HG02798 (cell line): ENCODE measurements at regions not wholly inside any gene's neighbourhood (a gene's known extent, or its start where the extent isn't known, plus 50 kb on each side); places are given as distances from the start of the nearest gene placed in this dataset.
A peak's percentile ranks its signal among the peaks of the same experiment; 100 is the strongest.

ENCODE experiments used
- ATAC-seq: cut with Tn5 transposase; IDR thresholded peaks from one replicate; pipeline ENCODE4 v1.9.1; 2021; ENCODE audit warnings: mild to moderate bottlenecking; ENCODE audit not compliant: unreplicated experiment, poor library complexity

DNA sequence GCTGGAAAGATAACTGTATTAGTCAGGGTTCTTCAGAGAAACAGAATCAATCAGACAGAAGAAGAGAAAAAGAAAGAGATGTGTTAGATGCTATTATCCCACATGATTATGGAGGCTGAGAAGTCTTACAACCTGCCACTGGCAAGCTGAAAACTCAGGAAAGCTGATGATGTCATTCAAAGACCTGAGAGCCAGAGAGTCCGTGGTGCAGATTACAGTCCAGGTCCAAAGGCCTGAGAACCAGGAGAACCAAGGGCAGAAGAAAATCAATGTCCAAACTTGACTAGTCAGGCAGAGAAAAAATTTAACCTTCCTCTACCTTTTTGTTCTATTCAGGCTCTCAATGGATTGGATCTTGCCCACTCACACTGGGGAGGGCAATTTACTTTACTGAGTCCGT, 172.5 kb downstream of the QDPR start:
- ATAC-seq, result no peak

DNA sequence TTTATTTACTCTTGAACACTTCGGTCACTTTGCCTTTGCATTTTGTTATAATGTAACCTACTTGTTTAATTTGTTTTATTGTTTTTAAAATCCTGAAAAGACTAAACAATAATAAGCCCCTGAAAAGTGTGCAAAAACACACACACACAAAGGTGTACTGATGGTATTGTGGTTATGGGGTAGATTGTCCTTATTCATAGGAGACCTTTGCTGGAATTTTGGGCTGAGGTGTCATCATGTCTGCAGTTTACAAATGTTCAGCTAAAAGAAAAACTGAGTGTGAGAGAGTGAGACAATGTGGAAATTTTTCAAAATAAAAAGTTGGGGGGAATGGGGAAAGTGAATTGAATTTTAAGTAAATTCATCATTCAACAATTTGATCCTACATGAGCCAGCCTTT, 174.9 kb downstream of the QDPR start:
- ATAC-seq, result peak; percentile 8

DNA sequence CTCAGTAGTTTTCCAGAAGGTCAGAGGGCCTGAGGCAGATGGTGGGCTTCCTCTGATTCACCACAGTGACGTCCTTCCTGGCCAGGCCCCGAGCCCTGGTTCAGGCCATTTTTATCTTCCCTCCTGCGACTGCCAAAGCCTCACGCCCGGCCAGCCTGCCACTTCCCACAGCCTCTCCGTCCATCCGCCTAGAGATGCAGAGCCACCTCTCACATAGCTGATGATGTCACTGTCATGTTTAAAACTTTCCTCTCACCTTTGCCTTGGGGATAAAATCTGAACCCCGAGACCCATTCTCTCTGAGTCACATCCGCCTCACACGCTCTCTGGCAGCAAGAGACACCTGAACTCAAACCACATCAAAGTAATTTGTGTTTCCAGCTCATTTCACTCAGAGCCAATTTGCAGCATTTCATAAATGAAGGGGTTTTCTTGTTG, 175.3 kb downstream of the QDPR start:
- ATAC-seq, result peak; percentile 97

DNA sequence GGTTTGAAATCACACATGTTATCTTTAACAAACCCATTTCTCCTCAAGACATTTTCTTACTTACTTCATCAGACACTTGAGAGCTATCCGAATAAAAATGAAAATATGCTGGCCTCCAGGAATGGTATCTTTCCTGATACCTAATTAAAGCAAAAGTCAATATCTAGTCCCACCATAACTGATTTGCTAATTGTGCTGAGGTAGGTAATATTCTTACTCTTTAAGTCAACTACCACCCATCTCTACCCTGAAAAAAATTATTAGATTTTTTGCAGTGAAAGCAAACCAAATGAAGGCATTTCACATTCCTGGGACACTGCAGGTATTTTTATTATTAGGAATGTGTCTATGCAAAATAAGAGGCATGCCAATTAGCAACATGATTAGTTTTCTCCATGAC, 175.8 kb downstream of the QDPR start:
- no peak for ATAC-seq

DNA sequence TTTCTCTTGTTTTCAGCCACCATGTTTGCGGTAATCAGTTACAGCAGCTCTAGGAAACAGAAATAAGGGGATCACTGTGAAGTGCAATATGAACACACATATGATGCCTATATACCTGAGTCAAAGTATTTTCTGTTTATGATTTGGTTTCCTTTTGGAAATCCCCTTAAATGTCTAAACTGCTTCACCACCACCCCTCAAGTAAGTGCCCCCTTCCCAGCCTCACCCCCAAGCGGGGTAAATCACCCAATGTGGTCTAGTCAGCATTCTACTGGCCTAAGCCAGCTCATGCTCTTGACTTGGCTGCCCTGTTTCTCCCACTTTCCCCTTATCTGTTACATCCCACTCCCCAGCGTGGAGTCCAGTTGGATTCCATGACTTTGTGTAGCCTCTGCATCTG, 176.5 kb downstream of the QDPR start:
- no peak for ATAC-seq

DNA sequence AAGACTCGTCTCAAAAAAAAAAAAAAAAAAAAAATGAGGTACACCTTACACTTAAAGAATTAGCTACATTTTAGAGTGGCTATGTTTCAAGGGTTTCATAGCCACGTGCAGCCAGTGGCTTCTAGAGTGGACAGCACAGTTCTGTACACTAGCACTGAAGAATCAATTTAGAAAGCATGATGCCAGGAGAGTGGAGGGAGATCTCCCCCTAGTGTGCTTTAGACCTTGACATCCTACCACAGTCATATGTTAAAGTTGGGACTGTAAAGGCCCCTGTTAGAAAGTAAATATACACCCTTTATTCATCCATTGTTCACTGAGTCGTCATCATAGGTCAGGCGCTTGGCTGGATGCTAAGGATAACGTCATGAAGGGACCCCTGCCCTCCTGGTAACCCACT, 179.4 kb downstream of the QDPR start:
- no peak for ATAC-seq

DNA sequence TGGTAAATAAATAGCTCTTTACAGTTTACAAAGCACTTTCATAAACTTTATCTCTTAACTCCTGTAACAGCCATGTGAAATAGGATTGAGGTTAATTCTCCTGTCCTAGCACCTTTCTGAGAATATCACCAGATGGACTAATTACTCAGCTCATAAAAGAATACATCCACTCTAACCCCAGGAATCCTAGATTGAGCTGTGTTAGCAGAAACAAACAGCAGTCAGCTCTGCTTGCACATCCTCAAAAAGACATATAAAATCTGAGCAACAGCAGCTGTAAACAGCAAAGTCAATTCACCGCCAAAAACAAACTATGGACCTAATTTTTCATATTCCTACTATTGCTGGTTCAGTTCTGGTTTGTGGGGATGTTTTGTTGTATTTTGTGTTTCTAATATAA, 182.8 kb downstream of the QDPR start:
- ATAC-seq, result no peak

DNA sequence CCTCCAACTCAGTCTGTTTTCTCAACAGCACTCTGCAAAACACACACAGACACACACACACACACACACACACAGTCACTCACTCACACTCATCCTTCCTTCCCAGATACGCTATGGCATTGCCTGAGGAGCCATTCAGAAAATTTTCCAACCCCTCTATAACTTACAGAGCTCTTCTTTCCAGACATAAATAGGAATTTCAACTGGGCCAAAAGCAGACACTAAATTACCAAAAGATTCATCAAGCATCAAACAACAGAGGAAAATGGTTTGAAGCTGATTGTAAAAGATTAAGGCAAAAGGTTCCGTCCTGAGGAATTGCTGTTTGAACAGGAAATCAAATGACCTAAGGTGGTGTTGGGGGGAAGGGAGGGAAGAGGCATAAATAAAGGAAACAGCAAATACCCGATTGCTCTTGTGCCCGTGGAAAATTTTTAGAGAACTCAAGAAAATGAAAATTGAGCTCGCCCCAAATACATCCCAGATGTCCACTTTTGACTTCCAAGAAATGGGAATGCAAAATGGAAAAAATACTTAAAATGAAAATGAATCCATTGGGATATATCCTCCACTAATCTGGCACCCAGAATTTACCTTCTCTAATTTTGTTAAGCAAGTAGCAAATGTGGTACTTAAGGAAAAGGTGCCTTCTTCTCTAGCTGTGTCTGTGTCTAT, 183.6 kb downstream of the QDPR start:
- ATAC-seq, result no peak

DNA sequence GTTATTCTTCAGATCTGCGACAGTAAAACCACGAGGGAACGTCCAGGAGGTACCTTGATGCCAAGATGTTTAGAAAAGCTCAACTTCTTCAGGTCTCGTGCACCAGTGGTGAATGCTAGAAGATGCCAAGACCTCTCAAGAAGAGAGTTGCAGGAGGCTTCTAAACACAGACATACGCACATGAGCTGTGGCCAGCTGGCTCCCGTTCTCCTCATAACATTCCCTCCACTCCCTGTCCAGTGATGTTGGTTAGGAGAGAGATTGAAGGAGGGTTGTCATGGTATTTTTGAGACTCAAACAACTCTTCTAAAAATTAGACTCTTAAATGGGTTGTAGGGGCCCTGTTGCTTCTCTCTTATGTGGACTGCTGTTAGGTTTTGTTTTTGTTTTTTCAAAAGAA, 184.3 kb downstream of the QDPR start:
- no peak for ATAC-seq

DNA sequence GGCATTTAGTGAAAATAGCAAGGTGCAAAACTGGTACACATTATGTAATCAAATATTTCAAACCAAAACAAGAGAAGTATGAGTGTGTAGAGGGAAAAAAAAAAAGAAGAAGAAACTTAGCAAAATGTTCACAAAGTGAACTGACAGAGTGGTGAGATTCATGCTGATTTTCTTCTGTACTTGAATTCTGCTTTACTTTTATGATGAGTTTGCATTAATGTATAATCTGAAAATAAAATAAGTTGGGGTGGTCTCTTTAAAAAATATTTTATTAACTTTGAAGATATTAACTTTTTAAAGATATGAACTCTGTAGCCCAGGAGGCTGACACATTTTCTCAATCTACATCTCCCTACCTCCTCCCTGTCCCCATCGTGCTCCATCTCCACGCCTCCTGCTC, 185.1 kb downstream of the QDPR start:
- no peak for ATAC-seq

DNA sequence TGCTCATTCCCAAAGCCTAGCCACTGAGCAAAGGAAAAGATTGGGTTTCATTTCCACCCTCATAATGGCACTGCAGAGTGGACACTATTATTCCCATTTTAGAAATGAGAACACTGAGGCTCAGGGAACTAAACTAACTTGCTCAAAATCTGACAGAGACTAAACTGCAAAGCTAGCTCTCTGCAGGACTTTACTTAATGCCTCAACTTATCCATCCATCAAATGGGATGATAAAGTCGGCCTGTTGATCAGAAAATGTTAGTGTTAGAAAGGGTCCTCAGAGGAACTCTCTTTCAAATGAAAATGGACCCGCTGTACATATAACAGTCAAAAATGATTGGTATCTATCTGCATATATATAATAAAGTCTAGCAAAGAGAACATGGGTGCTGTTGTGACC, 186.8 kb downstream of the QDPR start:
- ATAC-seq, result no peak

DNA sequence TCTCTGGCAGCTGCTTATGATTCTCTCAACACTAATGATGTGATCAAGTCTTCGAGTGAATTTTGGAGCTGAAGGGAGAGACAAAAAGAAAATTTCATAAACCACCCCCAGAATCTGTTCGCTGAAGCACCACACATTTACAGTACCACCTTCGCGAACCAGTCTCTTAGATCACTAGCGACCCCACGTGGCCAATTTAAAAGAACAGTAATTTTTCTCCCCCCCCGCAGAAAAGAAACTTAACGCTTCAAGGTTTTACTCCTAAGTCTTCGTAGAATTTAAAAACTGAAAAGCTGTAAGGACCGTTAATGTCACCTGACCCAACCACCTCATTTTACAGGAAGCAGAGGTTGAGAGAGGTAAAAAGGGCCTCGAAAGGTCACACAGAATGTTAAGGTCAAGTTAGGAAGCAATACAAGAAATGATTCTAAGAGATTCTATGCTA, 187.5 kb downstream of the QDPR start:
- no peak for ATAC-seq

DNA sequence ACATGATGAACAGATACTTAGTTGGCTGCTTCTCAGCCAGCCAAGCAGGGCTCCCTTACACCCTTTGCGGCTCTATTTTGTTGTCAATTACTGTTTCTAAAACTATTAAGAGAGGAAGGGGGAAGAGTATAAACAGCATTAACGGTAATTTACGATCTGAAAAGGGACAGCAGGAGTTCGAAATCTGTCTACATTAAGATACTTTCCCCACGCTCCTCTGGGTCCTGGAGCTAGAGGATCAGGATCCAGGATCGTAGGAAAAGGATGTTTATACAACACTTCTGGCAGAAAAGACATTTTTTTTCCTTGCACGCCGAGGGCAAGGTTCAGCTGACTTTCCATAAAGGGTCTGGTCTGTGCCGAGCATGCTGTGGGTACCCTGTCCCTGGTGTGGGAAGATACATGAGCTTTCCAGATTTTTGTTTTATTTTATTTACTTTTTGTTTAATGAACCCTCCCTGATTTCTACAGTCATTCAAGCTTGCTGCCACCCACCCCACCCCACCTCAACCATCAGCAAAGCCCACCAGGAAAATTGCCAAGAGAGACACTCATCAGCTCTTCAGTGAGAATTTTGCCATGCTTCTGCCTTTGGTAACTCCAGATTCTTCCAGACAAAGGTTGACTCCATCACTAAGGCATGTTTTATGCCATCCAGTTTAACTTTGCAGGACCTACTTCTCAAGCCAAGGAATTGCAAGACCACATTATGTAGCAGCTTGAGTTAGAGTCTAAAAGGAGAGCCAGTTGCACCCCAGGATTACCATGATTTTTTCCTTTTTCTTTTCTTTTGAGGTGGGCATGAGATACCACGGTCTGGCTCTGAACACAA, 188.1 kb downstream of the QDPR start:
- no peak for ATAC-seq

DNA sequence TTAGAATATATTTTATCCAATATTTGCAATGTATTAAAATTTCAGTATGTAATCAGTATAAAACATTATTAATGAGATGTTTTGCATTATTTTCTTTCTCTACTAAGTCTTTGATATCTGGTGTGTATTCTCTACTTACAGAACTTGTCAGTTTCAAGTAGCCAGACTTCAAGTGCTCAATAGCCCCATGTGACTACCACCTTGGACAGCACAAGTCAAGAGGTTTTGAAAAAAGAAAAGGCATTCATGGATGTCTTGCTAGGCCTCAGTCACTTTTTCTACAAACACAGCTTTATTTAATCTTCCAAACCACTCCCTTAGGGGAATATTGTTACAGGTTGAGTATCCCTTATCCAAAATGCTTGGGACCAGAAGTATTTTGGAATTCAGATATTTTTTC, 189.4 kb downstream of the QDPR start:
- ATAC-seq, result no peak

DNA sequence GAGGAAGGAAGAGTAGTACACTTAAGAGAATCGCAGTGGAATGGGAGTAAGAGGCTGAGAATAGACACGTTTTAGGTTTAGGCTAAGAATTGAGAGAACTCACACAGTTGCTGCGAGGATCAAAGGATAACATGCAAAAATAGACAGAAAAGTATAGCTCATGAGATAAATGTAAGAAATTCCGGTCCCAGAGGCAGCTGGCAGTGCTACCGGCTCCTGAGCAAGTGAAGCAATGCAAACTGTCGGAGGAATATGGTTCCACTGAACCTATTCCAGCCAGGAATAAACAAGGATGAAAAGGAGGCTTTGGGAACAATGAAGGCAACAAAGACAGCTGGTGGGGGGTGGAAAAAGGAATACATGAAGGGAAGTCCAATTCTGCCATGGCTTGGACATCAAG, 191.8 kb downstream of the QDPR start:
- no peak for ATAC-seq

DNA sequence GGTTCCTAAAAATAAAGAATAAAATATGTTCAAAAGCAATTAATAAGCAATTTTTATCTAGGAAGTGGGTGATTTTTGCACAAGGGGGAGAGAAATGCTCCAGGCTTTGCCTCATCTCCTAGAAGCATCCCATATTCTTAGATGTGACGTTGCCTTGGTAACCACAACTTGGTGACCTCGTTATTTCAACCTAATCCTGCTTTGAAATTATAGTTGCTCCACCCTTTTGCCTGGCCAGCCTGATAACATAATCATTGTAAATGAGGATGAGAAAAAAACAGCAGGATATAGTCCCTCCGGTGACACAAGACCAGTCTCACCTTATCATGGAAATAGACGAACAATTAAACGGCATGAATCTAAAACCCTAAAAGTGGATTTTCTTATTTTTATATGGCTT, 194.4 kb downstream of the QDPR start:
- ATAC-seq, result no peak

DNA sequence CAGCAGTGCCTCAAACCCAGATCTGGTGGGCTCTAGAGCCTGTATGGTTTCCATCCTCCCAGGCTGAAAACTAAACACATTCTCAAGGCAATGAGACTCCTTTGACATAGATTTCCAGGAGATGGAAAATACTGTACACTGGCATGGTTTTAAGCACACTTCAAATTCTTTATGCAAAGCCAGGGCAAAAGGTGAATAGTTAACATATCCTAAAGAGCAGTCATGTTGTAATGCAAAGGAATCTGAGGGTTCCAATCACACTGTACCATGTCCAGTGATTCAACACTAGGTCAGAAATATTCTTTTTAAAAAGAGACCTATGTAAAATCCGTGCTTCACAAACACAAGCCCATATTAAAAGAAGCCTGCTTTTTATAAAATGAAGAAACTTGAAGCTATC, 195.3 kb downstream of the QDPR start:
- ATAC-seq, result no peak

DNA sequence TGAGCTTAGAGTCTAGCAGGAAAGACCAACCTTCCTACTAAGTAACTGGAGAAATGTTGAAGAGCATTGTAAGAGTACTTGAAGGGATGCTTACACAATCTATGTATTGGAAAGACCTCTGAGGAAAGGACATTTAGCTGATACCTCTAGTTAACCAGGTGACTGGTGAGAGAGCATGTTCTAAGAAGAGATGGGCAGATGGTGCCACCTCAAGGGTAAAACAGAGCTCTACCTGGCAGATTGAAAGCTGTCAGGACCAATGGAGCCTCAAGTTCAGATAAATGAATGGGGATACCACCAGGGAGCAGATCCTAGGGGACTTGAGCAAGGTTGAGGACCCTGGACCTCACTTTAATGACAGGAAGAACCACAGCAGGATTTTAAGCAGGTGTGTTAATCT, 196.4 kb downstream of the QDPR start:
- no peak for ATAC-seq

DNA sequence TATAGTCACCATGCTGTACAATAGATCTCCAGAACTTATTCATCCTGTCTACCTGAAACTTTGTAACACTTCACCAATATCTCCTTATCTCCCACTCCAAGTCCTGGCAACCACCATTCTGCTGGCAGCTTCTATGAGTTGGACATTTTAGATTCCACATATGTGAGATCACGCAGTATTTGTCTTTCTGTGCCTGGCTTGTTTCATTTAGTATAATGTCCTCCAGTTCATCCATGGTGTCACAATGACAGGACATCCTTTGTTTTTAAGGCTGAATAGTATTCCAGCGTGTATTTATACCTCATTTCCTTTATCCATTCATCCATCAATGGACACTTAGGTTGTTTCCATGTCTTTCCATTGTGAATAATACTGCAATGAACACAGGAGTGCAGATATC, 198.7 kb downstream of the QDPR start:
- no peak for ATAC-seq

DNA sequence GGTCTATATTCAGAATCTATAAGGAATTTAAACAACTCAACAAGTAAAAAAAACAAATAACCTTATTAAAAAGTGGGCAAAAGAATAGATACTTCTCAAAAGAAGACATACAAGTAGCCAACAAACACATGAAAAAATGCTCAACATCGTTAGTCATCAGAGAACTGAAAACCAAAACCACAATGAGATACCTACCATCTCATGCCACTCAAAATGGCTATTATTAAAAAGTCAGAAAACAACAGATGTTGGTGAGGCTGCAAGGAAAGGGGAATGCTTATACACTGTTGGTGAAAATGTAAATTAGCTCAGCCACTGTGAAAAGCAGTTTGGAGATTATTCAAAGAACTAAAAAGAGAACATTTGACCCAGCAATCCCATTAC, 201.6 kb downstream of the QDPR start:
- no peak for ATAC-seq

DNA sequence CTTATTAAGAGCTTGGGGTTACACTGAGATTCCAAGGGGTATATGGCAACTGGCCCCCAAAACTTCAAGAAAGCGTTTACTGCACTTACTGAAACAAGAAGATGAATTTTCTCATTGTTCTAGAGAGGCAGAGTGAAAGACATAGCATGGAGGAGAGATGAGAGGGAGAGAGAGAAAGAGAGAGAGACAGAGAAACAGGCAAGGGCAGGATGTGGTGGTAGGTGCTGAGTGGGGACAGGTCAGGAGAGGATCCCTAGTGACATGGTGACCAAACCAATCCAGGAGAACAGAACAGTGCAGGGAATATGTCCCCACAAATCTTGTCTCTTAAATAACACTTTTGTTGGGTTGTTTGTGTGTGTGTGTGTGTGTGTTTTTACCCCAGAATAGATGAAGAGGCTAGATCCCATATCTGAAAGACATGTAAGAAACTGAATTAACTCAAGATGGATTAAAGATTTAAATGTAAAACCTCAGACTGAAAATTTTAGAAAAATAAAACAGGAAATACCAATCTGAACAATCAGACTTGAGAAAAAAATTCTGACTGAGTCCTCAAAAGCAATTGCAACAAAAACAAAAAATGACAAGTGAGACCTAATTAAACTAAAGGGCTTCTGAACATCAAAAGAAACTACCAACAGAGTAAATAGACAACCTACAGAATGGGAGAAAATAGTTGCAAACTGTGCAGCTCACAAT, 202.2 kb downstream of the QDPR start:
- no peak for ATAC-seq
